Aorta (tissue), 5 donors: ENCODE measurements at regions not wholly inside any gene's neighbourhood (a gene's known extent, or its start where the extent isn't known, plus 50 kb on each side); places are given as distances from the start of the nearest gene placed in this dataset.

ENCODE experiments used
- ATAC-seq: fragments of 200-7000 bp; cut with Tn5 transposase; one replicate; pipeline ENCODE4 v1.9.1; 2022; ENCODE audit warnings: moderate library complexity; ENCODE audit not compliant: low FRiP score
- DNase-seq, 2 donors: peaks; one replicate each; pipeline ENCODE4 v3.0.0-alpha.2; 2020
- H3K27ac ChIP-seq, 2 donors: one replicate each; pipeline ENCODE4 v1.5.1; 2013; ENCODE audit warnings: low read length in 2 of 2, mild to moderate bottlenecking in 2 of 2, moderate library complexity in 2 of 2, control low read depth in 1 of 2, inconsistent platforms in 1 of 2, low read depth in 1 of 2
- H3K27me3 ChIP-seq, 2 donors: one replicate each; pipeline ENCODE4 v1.6.1; 2013; ENCODE audit warnings: control low read depth in 1 of 2, low read length in 1 of 2, mild to moderate bottlenecking in 1 of 2, moderate library complexity in 1 of 2; ENCODE audit not compliant: insufficient read depth in 2 of 2, control insufficient read depth in 1 of 2
- H3K36me3 ChIP-seq, 2 donors: one replicate each; pipeline ENCODE4 v1.6.1; 2013; ENCODE audit warnings: control low read depth in 1 of 2, low read length in 1 of 2, mild to moderate bottlenecking in 1 of 2; ENCODE audit not compliant: insufficient read depth in 2 of 2, control insufficient read depth in 1 of 2
- H3K4me1 ChIP-seq, 2 donors: one replicate each; pipeline ENCODE4 v1.6.1; 2013; ENCODE audit warnings: low read length in 2 of 2, control low read depth in 1 of 2, mild to moderate bottlenecking in 1 of 2, moderate library complexity in 1 of 2; ENCODE audit not compliant: insufficient read depth in 2 of 2, control insufficient read depth in 1 of 2
- H3K4me3 ChIP-seq, 2 donors: one replicate each; pipeline ENCODE4 v1.5.1; 2013; ENCODE audit warnings: low read length in 2 of 2, control low read depth in 1 of 2, mild to moderate bottlenecking in 1 of 2
- H3K9me3 ChIP-seq: one replicate; pipeline ENCODE4 v1.6.1; 2013; ENCODE audit warnings: mild to moderate bottlenecking, low read length; ENCODE audit not compliant: control insufficient read depth
- WGBS, 2 donors: extraction: QIAGEN DNeasy Blood & Tissue Kit; methylation state at CpG; one replicate each; pipeline ENCODE4 v1.1.7; 2013; 5-methylcytosine and 5-hydroxymethylcytosine counted together
- intact Hi-C, 2 donors: fragments of 100-400 bp; cut with DNase I; formaldehyde crosslinking; loops; one replicate each; pipeline versions ENCODE4 v1.14.2 to v1.15.0; 2022
- donor health status: healthy with polysubstance abuse.
- donor health status: Bipolar disorder and iron deficiency.
- donor health status: DM: no; HTN: no; CAD: no.
- donor health status: DM: no; HTN: no; CAD: no.
- donor health status: DM: yes; HTN: yes; CAD: no.

GRCh38 chr5:74206579-74207550 lies 433.7 kb downstream of the ENC1 start:
- H3K9me3 ChIP-seq, result no peaks in the 10 kb centered on the region
- H3K27ac ChIP-seq, result peak overlapping the region in 1 of 2 donors; percentile 11
- WGBS, 2 donors, result 25 to 30% methylated on average over 12 of the region's 12 CpGs
- peaks cover 4 to 8% of the 10 kb centered on the region in 2 donors for H3K4me1 ChIP-seq
- ATAC-seq, result peak; percentile 70
- H3K27me3 ChIP-seq, result no peaks in the 10 kb centered on the region
- intact Hi-C loops, result loop anchor here (10.0 kb wide), 1 partner anchor 152 kb away; no protein-coding TSS in a partner anchor
- no peak overlapping the region for H3K4me3 ChIP-seq
- no peaks in the 10 kb centered on the region for H3K36me3 ChIP-seq
- peak; percentile 73 to 92 for DNase-seq

GRCh38 chr5:74205767-74206578 lies 434.6 kb downstream of the ENC1 start:
- H3K27ac ChIP-seq, result no peak overlapping the region

GRCh38 chr5:74201334-74202081 lies 439.0 kb downstream of the ENC1 start:
- DNase-seq (peak in 1 of 2 donors; percentile 61), ATAC-seq (no peak)
- intact Hi-C loops, result loop anchor here (10.0 kb wide), 1 partner anchor 147 kb away; no protein-coding TSS in a partner anchor
- WGBS, 2 donors, result 14 to 22% methylated on average over 8 of the region's 8 CpGs
- no peaks in the 10 kb centered on the region for H3K27me3 ChIP-seq
- H3K9me3 ChIP-seq, result no peaks in the 10 kb centered on the region
- no peaks in the 10 kb centered on the region for H3K36me3 ChIP-seq
- H3K27ac ChIP-seq, result peak overlapping the region in 1 of 2 donors; percentile 14
- H3K4me3 ChIP-seq, result no peak overlapping the region
- H3K4me1 ChIP-seq, result peaks cover 4 to 10% of the 10 kb centered on the region in 2 donors

More at GRCh38 chr5:74205767-74206578, 434.6 kb downstream of the ENC1 start:
- no peaks in the 10 kb centered on the region for H3K36me3 ChIP-seq
- intact Hi-C loops, result loop anchor here (10.0 kb wide), 1 partner anchor 151 kb away; no protein-coding TSS in a partner anchor
- H3K4me1 ChIP-seq, result peaks cover 4 to 8% of the 10 kb centered on the region in 2 donors
- H3K9me3 ChIP-seq, result no peaks in the 10 kb centered on the region
- DNase-seq (no peak), ATAC-seq (peak; percentile 13)
- H3K4me3 ChIP-seq, result no peak overlapping the region
- WGBS, 2 donors, result 17 to 28% methylated on average over 6 of the region's 6 CpGs
- H3K27me3 ChIP-seq, result no peaks in the 10 kb centered on the region

GRCh38 chr5:74200560-74200959 lies 440.0 kb downstream of the ENC1 start:
- H3K36me3 ChIP-seq, result no peaks in the 10 kb centered on the region
- no peak overlapping the region for H3K4me3 ChIP-seq
- no peaks in the 10 kb centered on the region for H3K27me3 ChIP-seq
- ATAC-seq (no peak), DNase-seq (no peak)
- H3K9me3 ChIP-seq, result no peaks in the 10 kb centered on the region
- H3K27ac ChIP-seq, result no peak overlapping the region
- 94 to 98% methylated on average over 2 of the region's 2 CpGs for WGBS, 2 donors
- intact Hi-C loops, result loop anchor here (10.0 kb wide), 1 partner anchor 146 kb away; no protein-coding TSS in a partner anchor
- peaks cover 2 to 7% of the 10 kb centered on the region in 2 donors for H3K4me1 ChIP-seq

- DNase-seq (no peak), ATAC-seq (no peak)
- no peak overlapping the region for H3K4me3 ChIP-seq
- H3K9me3 ChIP-seq, result no peaks in the 10 kb centered on the region
- no peak overlapping the region for H3K27ac ChIP-seq
- no peaks in the 10 kb centered on the region for H3K27me3 ChIP-seq
- peaks cover 0 to 7% of the 10 kb centered on the region in 2 donors for H3K4me1 ChIP-seq
- intact Hi-C loops, result loop anchor here (10.0 kb wide), 1 partner anchor 145 kb away; no protein-coding TSS in a partner anchor
- H3K36me3 ChIP-seq, result no peaks in the 10 kb centered on the region
- 95 to 96% methylated on average over 7 of the region's 7 CpGs for WGBS, 2 donors
Observed at GRCh38 chr5:74199436-74200210, 440.9 kb downstream of the ENC1 start.

- 72% methylated on average over 2 of the region's 2 CpGs for WGBS, 2 donors
- intact Hi-C loops, result no loop called here
- no peak for ATAC-seq
Observed at GRCh38 chr5:74199005-74199404, 441.5 kb downstream of the ENC1 start.

GRCh38 chr5:74198156-74198555 lies 442.4 kb downstream of the ENC1 start:
- Histone ChIP-seq H3K4me3 (no peak overlapping the region), H3K4me1 (peaks cover 0 to 2% of the 10 kb centered on the region in 2 donors), H3K36me3 (no peaks in the 10 kb centered on the region), H3K9me3 (no peaks in the 10 kb centered on the region), H3K27me3 (no peaks in the 10 kb centered on the region), H3K27ac (no peak overlapping the region)
- 97 to 98% methylated on average over 2 of the region's 2 CpGs for WGBS, 2 donors
- no peak for DNase-seq
- ATAC-seq, result no peak
- intact Hi-C loops, result no loop called here

More at GRCh38 chr5:74199005-74199404, 441.5 kb downstream of the ENC1 start:
- Histone ChIP-seq H3K27ac (no peak overlapping the region), H3K4me3 (no peak overlapping the region), H3K9me3 (no peaks in the 10 kb centered on the region), H3K27me3 (no peaks in the 10 kb centered on the region), H3K36me3 (no peaks in the 10 kb centered on the region), H3K4me1 (peaks cover 0 to 4% of the 10 kb centered on the region in 2 donors)
- no peak for DNase-seq
